ENCODE measurements at regions not wholly inside any gene's neighbourhood (a gene's known extent, or its start where the extent isn't known, plus 50 kb on each side); places are given as distances from the start of the nearest gene placed in this dataset.

DNA sequence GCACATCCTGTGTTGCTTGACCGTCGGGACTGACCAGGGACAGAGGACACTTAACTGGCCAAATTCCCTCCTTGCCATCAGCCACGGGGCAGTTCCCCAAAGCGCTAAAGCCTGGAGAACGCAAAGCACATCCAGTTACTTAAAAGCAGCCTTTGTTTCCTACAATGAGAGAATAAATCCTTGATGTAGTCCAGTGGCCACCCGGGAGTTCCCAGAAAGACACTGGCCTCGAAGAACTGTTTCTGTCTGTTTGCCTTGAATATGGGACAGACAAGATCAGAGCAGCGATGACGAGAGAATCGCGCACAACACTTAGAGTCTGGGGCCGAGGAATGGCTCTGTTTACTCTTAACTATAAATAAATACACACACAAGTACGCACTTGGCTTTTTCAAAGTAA is 102.2 kb downstream of the TNFAIP2 start:
- no peak for TF ChIP-seq POLR2AphosphoS5 (IDR thresholded peaks at IDR 0.05; ENCODE audit: borderline replicate concordance, low read depth, low read length)
- TF ChIP-seq EZH2 (IDR thresholded peaks at IDR 0.05): no peak
- no peak for TF ChIP-seq FOXP2 (optimal IDR thresholded peaks at IDR 0.05; ENCODE audit: control extremely low read depth, extremely low read length, insufficient read depth)

All from SK-N-MC (cell line).